GM12874 (cell line): ENCODE measurements at regions not wholly inside any gene's neighbourhood (a gene's known extent, or its start where the extent isn't known, plus 50 kb on each side); places are given as distances from the start of the nearest gene placed in this dataset.

Source experiments
- TF ChIP-seq, protein P1 (sequence below): IDR thresholded peaks from 2 replicates; pipeline ENCODE4 v1.5.1; 2011; ENCODE audit warnings: low read depth, mild to moderate bottlenecking, control low read depth, low read length, moderate library complexity; ENCODE audit not compliant: insufficient read depth

DNA sequence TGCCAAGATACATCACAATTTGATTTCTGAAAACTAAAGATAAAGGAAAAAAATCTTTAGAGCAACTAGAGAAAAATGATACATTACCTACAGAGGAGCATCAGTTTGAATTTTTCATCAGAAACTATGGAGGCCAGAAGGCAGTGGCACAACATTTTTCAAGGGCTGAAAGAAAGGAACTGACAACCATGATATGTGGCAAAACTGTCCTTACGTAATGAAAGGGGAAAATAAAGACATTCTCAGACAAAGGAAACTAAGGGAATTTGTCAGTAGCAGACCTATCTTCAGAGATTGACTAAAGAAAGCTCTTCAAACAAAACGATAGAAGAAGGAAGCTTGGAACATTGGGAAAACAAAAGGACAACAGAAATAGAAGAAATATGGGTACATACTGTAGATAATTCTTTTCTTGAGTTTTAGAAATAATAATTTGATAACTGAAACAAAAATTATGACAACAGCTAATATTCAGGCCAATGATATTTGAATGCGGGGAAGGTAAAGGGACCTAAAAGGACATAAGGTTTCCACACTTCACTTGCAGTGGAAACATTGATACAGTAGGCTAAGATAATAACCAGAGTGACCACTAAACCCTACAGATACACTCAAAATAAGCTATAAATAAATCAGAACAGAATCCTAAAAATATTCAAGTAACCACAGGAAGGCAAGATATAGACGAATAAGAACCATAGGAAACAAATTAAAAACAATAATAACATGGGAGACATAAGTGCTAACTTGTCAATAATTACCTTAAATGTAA lies 70.0 kb upstream of the NPAS2 start:
- TF ChIP-seq, protein P1, sequence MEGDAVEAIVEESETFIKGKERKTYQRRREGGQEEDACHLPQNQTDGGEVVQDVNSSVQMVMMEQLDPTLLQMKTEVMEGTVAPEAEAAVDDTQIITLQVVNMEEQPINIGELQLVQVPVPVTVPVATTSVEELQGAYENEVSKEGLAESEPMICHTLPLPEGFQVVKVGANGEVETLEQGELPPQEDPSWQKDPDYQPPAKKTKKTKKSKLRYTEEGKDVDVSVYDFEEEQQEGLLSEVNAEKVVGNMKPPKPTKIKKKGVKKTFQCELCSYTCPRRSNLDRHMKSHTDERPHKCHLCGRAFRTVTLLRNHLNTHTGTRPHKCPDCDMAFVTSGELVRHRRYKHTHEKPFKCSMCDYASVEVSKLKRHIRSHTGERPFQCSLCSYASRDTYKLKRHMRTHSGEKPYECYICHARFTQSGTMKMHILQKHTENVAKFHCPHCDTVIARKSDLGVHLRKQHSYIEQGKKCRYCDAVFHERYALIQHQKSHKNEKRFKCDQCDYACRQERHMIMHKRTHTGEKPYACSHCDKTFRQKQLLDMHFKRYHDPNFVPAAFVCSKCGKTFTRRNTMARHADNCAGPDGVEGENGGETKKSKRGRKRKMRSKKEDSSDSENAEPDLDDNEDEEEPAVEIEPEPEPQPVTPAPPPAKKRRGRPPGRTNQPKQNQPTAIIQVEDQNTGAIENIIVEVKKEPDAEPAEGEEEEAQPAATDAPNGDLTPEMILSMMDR: no peak

DNA sequence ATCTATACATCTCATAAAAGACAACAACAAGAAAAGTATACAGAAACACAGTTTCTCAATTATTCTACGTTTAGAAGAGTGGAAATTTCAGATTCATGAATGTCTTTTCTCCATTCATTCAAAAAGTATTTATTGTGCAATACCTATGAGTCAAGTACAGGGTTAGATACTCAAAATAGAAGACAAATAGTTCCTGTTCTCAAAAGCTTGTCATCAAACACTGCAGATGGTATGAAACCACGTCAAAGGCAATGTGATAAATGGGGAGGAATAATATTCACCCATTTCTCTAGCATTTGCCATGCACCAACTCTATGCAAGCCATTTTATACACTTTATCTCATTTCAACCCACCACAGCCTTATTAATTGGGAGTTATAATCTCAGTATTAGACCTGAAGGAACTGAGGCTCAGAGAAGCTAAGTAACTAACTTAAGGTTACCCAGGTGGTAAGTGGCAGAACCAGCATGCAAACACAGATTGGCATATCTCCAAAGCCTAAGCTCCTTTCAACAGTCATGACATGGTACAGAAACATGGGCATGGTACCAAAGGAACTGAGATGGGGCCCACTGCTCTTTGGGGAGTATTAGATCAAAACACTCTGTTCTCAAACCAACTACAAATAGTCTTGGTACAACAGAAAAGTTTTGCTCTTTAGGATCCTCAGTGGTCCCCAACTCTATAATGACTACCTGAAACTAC lies 67.2 kb upstream of the NPAS2 start:
- TF ChIP-seq, protein P1: no peak

DNA sequence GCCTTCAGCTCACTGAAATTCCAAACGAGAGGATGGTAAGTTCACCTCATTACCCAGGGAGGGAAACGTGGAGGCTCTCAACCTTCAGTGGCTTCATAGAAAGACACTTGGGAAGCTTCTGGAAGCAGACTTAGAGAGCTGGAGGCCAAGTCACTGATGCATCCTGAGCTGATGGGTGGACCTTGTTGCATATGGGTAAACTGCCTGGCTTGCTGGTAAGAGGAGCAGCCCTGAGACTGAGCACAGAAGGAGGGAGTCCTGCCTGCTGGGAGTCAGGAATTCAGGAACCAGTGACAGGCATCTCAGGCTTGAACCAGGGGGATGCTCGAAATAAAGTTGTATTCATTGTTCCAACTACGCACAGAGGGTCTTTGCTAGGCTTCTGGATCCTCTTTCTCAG lies 66.5 kb upstream of the NPAS2 start:
- TF ChIP-seq, protein P1: no peak

DNA sequence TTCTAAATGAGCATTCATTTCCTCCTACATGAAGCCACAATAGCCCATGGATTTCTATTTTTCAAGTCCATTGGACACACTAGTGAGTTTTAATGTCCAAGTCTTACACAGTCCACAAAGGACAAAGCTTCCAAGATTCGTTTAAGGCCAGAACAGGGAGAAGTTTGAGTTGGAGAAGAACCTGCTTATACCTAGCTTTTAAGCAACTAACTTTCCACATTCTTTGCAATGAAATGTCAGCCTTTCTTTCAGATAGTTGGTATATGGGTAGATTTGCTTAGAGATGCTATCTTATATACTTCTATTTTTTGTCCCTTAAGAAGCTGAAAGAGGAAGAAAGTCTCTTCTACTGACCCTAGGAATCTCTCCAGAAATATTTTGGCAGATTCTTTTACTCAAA lies 66.1 kb upstream of the NPAS2 start:
- TF ChIP-seq, protein P1: no peak

DNA sequence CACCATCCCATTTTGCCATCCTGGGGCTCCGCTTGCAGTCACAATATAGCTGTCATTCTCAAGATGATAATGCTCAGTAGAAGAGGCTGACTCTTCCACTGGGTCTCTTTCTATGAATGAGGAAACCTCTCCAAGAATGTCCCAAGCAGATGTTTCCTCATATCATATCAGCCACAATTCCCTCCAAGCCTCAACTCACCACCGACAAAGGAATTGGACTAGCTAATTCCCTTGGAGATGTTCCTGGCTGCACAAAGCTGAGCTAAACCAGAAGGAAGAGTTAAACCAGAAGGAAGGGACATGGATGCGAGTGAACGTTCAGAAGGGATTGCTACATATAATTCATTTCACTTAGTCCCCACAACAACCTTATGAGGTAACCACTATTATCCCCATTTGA lies 65.0 kb upstream of the NPAS2 start:
- TF ChIP-seq, protein P1: no peak

DNA sequence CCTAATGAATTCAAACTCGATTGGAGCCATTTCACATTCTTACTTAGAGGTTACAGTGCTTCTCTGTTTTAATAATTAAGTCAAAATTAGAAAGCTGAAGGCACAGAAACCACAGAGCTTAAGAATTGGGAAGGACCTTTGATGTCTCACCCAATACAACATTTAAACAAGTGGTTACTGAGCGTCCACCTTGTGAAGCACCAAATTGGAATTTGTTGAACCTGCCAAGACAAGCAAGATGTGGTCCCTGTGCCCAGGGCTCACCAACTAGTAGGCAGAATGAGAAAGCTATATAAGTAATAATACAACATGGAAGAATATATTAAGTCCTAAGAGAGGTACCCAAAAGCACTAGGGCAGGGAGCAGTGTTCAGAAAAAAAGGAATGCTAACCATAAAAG lies 64.5 kb upstream of the NPAS2 start:
- TF ChIP-seq, protein P1: no peak

DNA sequence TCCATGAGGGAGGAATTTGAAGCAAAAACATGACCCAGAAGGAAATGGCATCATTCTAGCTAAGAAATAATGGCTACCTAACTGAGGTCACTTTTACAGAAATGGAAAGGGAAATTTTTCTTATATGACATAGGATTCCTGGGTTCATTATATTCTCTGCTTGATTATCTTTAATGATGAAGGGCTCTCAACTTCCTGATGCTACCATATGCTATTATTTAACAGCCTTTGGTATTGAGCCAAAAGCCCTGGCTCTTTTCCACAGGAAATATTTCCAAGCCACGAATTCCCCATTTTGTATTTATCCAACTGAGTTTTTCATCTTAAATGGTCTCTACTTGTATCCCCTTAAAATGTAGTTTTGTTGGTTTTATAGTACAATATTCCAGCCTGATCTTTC lies 63.2 kb upstream of the NPAS2 start:
- TF ChIP-seq, protein P1: no peak
